ENCODE measurements at regions not wholly inside any gene's neighbourhood (a gene's known extent, or its start where the extent isn't known, plus 50 kb on each side); places are given as distances from the start of the nearest gene placed in this dataset.

- Histone ChIP-seq H3K9me2 (replicated peaks; ENCODE audit: low read depth, low read length) (no peaks in the 10 kb centered on the region), H3K79me2 (ENCODE audit: insufficient read depth, low read length) (no peaks in the 10 kb centered on the region), H3K4me3 (ENCODE audit: low read length, poor library complexity, severe bottlenecking) (no peak overlapping the region), H4K20me1 (ENCODE audit: insufficient read depth, low read length, poor library complexity, severe bottlenecking) (no peaks in the 10 kb centered on the region), H3F3A (ENCODE audit: low read depth) (no peaks in the 10 kb centered on the region), H3K9me3 (ENCODE audit: insufficient read depth, low read depth, low read length) (no peaks in the 10 kb centered on the region), H3K9ac (ENCODE audit: low read depth, low read length, poor library complexity, severe bottlenecking) (no peak overlapping the region), H3K27me3 (ENCODE audit: insufficient read depth, low read length, poor library complexity, severe bottlenecking) (peaks cover 4% of the 10 kb centered on the region), H3K36me3 (ENCODE audit: insufficient read depth, low read length) (no peaks in the 10 kb centered on the region), H3K4me1 (ENCODE audit: insufficient read depth, low read length, poor library complexity, severe bottlenecking) (no peaks in the 10 kb centered on the region), H2AFZ (ENCODE audit: low read length) (no peak overlapping the region), H3K4me2 (ENCODE audit: low read depth, low read length, poor library complexity, severe bottlenecking) (no peak overlapping the region)
- TF ChIP-seq CTCF (conservative IDR thresholded peaks at IDR 0.05; ENCODE audit: low read length) = no peak
- no peak for TF ChIP-seq EZH2phosphoT487 (IDR thresholded peaks at IDR 0.05; ENCODE audit: borderline replicate concordance)
These were observed 135.2 kb downstream of the TLE3 start for GRCh38 chr15:69962561-69962960.

- Histone ChIP-seq H4K20me1 (ENCODE audit: insufficient read depth, low read length, poor library complexity, severe bottlenecking) (no peaks in the 10 kb centered on the region), H3K4me2 (ENCODE audit: low read depth, low read length, poor library complexity, severe bottlenecking) (no peak overlapping the region), H3K9me3 (ENCODE audit: insufficient read depth, low read depth, low read length) (no peaks in the 10 kb centered on the region), H2AFZ (ENCODE audit: low read length) (no peak overlapping the region), H3K9me2 (replicated peaks; ENCODE audit: low read depth, low read length) (no peaks in the 10 kb centered on the region), H3K36me3 (ENCODE audit: insufficient read depth, low read length) (no peaks in the 10 kb centered on the region), H3K79me2 (ENCODE audit: insufficient read depth, low read length) (no peaks in the 10 kb centered on the region), H3K4me1 (ENCODE audit: insufficient read depth, low read length, poor library complexity, severe bottlenecking) (no peaks in the 10 kb centered on the region), H3K4me3 (ENCODE audit: low read length, poor library complexity, severe bottlenecking) (no peak overlapping the region), H3K9ac (ENCODE audit: low read depth, low read length, poor library complexity, severe bottlenecking) (no peak overlapping the region), H3F3A (ENCODE audit: low read depth) (no peaks in the 10 kb centered on the region), H3K27me3 (ENCODE audit: insufficient read depth, low read length, poor library complexity, severe bottlenecking) (peaks cover 4% of the 10 kb centered on the region)
- TF ChIP-seq EZH2phosphoT487 (IDR thresholded peaks at IDR 0.05; ENCODE audit: borderline replicate concordance) (no peak), CTCF (conservative IDR thresholded peaks at IDR 0.05; ENCODE audit: low read length) (no peak)
These were observed 134.3 kb downstream of the TLE3 start for GRCh38 chr15:69963385-69963784.

GRCh38 chr15:69971771-69972170 is 125.9 kb downstream of the TLE3 start:
- H3K9me2 ChIP-seq (replicated peaks; ENCODE audit: low read depth, low read length) = no peaks in the 10 kb centered on the region
- no peak for TF ChIP-seq EZH2phosphoT487 (IDR thresholded peaks at IDR 0.05; ENCODE audit: borderline replicate concordance)
- H2AFZ ChIP-seq (ENCODE audit: low read length) = no peak overlapping the region
- no peaks in the 10 kb centered on the region for H3K36me3 ChIP-seq (ENCODE audit: insufficient read depth, low read length)
- no peaks in the 10 kb centered on the region for H3K79me2 ChIP-seq (ENCODE audit: insufficient read depth, low read length)
- H3K4me3 ChIP-seq (ENCODE audit: low read length, poor library complexity, severe bottlenecking) = no peak overlapping the region
- H3K4me1 ChIP-seq (ENCODE audit: insufficient read depth, low read length, poor library complexity, severe bottlenecking) = no peaks in the 10 kb centered on the region
- H3K4me2 ChIP-seq (ENCODE audit: low read depth, low read length, poor library complexity, severe bottlenecking) = no peak overlapping the region
- H3K9me3 ChIP-seq (ENCODE audit: insufficient read depth, low read depth, low read length) = no peaks in the 10 kb centered on the region
- H3K9ac ChIP-seq (ENCODE audit: low read depth, low read length, poor library complexity, severe bottlenecking) = no peak overlapping the region
- no peaks in the 10 kb centered on the region for H4K20me1 ChIP-seq (ENCODE audit: insufficient read depth, low read length, poor library complexity, severe bottlenecking)
- H3F3A ChIP-seq (ENCODE audit: low read depth) = no peaks in the 10 kb centered on the region
- no peaks in the 10 kb centered on the region for H3K27me3 ChIP-seq (ENCODE audit: insufficient read depth, low read length, poor library complexity, severe bottlenecking)

DNA sequence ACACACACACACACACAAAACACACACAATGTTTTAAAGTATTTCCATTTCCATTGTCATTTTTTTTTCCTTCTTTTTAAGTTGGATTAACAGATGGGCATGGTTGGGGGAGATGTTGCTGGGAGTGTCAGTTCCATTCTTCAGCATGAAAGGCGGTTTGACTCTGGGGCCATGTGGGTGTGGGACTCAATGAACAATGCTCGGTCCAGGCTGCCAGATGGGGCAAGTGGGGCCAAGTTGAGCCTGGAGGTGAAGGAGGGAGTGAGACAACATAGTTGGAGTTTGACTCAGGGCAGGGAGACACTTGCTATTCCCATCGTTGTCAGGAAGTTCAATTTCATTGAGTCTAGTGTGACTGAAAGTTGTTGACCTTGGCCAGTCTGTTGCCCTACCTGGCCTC is 125.3 kb downstream of the TLE3 start:
- TF ChIP-seq EZH2phosphoT487 (IDR thresholded peaks at IDR 0.05; ENCODE audit: borderline replicate concordance) (no peak), CTCF (conservative IDR thresholded peaks at IDR 0.05; ENCODE audit: low read length) (no peak)
- Histone ChIP-seq H2AFZ (ENCODE audit: low read length) (no peak overlapping the region), H3K4me1 (ENCODE audit: insufficient read depth, low read length, poor library complexity, severe bottlenecking) (no peaks in the 10 kb centered on the region), H4K20me1 (ENCODE audit: insufficient read depth, low read length, poor library complexity, severe bottlenecking) (no peaks in the 10 kb centered on the region), H3F3A (ENCODE audit: low read depth) (no peaks in the 10 kb centered on the region), H3K27me3 (ENCODE audit: insufficient read depth, low read length, poor library complexity, severe bottlenecking) (no peaks in the 10 kb centered on the region), H3K9me3 (ENCODE audit: insufficient read depth, low read depth, low read length) (no peaks in the 10 kb centered on the region), H3K9me2 (replicated peaks; ENCODE audit: low read depth, low read length) (no peaks in the 10 kb centered on the region), H3K79me2 (ENCODE audit: insufficient read depth, low read length) (no peaks in the 10 kb centered on the region), H3K36me3 (ENCODE audit: insufficient read depth, low read length) (no peaks in the 10 kb centered on the region), H3K4me2 (ENCODE audit: low read depth, low read length, poor library complexity, severe bottlenecking) (no peak overlapping the region), H3K4me3 (ENCODE audit: low read length, poor library complexity, severe bottlenecking) (no peak overlapping the region), H3K9ac (ENCODE audit: low read depth, low read length, poor library complexity, severe bottlenecking) (no peak overlapping the region)

All from Loucy (cell line).